ENCODE measurements at regions not wholly inside any gene's neighbourhood (a gene's known extent, or its start where the extent isn't known, plus 50 kb on each side); places are given as distances from the start of the nearest gene placed in this dataset.

DNA sequence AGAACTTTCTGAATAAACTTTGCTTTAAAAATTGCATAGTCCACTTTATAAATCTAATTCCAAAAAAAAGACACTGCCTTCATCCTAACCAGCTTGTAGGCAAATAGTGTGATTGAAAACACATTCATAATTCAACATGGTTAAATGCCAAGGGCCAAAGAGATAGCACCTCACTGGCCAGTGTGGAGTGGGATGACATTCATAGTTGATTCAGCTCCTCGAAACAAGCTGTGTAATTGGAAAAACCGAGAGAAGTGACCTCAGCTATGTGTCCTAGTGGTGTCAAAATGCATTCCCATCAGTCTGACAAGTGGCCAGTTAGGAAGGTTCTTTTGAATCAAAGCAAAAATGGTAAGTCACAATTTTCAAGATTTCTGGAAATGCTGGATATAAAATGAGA is 1068.5 kb upstream of the CELF4 start:
- DNase-seq: no peak

DNA sequence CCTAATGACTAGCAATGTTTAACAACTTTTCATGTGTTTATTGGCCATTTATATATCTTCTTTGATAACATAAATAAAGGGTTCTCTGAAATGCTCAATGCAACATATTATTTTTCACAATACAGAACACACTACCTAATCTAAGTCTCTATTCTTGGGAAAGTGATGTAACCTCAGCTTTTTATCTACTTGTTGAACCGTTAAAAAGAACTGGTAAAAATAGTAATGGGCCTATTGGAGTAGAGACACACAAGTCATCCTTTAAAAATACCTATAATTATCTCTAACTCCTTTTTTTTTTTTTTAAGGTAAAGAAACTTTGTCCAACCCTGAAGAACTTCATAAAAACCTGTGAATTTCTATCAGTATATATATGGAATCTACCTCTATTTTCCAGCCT is 1067.7 kb upstream of the CELF4 start:
- DNase-seq: no peak

DNA sequence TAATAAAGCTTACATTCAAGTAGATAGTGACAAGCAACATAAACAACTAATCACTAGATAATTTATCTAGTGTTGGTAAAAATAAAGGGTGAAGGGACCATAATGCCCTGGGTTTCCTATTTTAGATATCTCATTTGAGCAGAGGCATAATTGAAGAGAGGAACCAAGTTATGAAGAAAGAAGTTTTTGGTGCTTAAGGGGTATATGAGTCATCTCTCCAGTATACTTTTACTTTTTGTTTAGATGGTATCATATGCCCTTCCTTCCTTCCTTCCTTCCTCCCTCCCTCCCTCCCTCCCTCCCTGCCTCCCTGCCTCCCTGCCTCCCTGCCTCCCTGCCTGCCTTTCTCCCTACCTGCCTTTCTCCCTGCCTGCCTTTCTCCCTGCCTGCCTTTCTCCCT is 1053.5 kb upstream of the CELF4 start:
- DNase-seq: no peak

GRCh38 chr18:38616306-38616705 is 1050.7 kb upstream of the CELF4 start:
- DNase-seq: peak; percentile 1

DNA sequence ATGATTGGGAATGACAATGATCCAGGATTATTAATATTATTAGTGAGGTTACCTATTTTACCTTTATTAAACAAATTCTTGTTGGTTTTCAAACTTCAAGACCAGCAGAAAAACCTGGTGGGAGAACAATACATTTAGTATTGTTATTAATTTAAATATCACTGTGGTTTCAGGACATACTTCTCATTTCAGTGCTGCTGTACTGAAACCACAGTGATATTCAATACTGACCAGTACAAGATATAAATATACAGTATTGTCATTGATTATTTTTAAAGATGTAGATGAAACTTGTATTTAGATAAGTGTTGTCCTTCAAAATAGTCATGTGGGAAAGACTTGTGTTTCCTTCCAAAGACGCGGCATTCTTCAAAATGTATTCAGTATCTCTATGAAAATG is 1047.3 kb upstream of the CELF4 start:
- no peak for DNase-seq

- no peak for DNase-seq
These were observed 1045.7 kb upstream of the CELF4 start for GRCh38 chr18:38611036-38611964.

DNA sequence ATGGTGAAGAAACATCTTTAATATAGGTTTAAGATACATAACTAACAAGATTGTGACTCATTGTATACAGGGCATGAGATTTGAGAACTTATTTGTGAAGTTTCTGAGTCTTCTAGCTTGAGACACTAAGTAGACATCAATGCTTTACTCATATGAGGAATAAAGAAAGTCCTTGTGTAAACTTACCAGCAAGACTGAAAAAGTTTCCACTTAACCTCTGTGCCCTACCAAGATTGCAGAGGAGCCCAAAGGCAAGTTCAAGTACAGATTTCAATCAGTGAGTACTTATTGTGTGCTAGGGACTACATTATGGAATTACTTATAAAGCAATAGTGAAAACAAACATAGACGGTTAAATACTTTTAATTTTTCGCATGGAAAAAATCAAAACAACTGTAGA is 1041.2 kb upstream of the CELF4 start:
- no peak for DNase-seq

DNA sequence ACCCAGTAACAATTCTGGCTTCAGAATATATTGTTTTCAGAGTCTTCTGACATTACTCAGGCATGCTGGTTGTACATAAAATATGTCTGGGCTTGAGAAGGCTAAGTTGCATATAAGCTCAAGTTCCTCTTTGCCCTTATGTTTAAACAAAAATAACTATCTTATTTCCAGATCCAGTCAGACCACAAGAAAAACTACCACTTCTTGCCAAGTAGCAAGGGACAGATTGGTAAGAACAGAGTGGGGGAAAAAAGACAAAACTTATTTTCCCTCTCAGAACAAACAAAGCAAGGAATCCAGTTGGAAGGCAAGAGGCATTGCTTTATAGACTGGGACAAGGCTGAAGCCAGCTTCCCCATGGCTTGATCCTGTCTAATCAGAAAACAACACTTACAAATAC is 1036.7 kb upstream of the CELF4 start:
- DNase-seq: no peak

DNA sequence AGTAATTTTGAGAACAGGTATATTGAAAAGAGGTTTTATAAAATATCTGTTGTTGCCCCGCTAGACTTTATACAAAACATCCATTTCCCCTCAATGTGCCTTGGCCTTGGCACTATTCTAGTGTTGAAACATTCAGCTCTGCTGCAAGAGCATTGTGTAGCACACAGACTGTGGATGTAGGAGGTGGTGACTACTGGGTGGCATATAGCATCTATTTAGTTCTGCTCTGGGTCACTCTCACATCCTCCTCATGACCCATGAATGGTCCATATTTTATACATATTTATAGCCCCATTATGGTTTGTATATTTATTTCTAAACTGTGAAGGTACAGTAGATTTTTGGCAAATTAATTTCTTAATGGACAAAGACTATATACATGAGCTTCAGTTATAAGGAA is 1022.0 kb upstream of the CELF4 start:
- no peak for DNase-seq

DNA sequence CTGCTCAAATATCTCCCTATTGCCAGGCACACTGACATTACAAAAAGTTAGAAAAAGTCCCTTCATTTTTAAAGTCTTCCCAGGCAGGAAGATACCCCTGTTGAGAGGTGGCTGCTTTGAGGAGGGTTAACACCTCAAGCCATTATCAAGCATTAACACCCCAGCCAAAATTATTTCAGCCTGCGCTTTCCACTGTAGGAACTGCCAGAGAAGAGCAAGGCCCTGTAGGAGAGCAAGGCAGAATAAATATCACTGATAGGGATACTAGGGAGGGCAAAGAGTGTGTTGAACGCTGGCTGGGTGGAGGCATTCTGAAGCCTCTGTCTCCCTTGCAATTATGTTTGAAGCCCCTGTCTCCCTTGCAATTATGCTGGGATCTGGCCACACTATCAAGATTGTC is 1020.7 kb upstream of the CELF4 start:
- no peak for DNase-seq

DNA sequence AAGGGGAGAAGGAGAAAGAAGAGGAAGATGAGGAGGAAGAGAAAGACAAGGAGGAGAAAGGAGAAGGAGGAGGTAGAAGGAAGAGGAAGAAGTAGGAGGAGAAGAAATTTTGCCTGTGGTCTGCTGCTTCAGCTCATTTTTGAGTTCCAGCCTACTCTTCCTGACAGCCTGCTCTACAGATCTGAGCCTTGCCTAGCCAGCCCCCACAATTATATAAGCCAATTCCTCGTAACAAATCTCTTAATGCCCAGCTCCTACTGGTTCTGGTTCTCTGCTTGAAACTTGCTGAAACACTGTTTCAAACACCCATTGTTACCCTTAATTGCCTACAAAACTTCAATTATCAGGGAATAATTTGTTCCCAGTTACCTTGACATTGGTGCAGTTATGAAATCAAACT is 1014.2 kb upstream of the CELF4 start:
- no peak for DNase-seq

DNA sequence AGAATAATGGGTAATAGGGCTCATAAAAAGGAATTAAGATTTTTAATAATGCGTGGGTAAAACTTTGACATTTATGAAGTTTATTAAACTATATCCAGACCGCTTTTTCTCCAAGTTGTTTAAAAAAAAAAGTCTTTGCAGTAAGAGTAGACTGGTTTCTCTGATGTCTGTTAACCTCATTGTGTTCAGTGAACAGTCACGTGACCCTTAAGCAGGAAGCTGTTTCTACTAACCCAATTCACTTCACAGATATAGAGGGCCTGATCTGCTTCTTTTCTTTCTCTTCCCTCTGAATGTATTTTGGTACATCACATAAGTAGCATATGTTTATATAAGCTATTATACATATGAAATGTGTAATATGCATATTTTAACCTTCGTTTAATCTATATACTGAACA is 1011.3 kb upstream of the CELF4 start:
- no peak for DNase-seq

DNA sequence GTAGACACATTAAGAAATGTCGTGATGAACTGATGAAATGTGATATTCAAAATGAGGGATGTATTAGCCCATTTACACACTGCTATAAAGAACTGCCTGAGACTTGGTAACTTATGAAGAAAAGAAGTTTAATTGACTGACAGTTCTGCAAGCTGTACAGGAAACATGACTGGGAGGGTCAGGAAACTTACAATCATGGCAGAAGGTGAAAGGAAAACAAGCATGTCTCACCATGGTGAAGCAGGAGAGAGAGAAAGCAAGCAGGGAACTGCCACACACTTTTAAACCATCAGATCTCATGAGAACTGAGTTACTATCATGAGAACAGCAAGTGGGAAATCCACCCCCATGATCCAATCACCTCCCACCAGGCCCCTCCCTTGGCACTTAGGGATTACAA is 1010.8 kb upstream of the CELF4 start:
- no peak for DNase-seq

DNA sequence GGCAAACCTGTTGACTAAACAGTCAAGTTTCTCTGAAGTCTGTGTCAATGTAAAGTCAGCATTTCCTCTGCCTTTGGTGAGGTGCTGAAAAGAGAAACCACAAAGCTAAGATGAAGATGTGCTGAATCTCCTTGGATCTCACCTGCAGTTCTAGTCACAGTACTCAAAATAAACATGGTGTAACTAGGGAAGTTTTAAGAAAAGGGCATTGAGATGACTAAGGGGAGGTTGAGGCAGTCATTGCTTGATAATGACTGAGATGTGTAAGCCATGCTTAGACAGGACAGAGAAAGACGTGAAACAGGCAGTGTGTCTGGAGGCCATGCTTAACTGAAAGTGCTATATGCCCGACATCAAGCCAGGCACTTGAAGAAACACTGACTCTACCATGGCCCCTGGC is 1010.0 kb upstream of the CELF4 start:
- no peak for DNase-seq

DNA sequence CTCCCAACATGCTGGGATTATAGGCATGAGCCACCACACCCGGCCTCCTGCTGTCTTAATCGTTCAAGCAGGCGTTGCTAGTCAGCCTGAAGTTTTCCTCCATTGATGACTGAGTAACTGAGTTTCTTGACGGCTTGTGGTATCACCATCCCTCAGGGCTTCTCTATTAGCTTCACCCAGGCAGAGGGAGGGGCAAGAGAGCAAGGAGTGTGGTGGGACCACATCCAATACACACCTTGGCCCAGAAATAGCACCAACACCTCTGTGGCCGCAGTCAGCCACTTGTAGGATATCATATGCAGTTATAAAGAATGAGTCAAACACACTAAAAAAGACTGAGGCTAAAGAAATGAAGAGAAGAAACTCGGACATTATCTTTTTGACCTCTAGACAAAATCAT is 1009.4 kb upstream of the CELF4 start:
- DNase-seq: no peak

DNA sequence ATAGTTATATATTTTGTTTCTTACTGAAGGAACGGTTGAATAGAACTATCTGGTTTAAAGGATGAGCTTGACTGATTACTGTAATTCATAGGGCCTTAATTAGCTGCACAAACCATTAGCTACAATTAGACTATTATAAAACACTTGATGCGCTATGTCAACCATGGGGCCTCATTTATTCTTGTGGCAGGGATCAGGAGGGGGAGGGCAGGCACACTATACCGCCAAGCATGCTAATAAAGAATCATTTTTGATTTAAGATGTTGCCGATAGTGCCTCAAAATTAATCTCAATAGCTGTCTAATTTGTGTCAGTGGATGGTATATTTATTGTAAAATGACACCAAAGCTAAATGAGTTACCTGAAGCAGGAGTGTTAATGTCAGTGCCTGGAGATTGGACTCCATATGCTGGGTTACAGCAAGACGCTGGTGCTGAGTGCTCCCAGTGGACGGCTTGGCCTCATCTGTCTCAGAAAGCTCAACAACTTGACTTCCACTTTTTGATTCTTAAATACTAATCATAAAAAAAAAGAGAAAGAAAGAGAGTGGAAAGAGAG is 1007.0 kb upstream of the CELF4 start:
- DNase-seq: no peak

GRCh38 chr18:38571651-38572050 is 1006.1 kb upstream of the CELF4 start:
- DNase-seq: no peak

GRCh38 chr18:38565513-38565912 is 999.9 kb upstream of the CELF4 start:
- no peak for DNase-seq

DNA sequence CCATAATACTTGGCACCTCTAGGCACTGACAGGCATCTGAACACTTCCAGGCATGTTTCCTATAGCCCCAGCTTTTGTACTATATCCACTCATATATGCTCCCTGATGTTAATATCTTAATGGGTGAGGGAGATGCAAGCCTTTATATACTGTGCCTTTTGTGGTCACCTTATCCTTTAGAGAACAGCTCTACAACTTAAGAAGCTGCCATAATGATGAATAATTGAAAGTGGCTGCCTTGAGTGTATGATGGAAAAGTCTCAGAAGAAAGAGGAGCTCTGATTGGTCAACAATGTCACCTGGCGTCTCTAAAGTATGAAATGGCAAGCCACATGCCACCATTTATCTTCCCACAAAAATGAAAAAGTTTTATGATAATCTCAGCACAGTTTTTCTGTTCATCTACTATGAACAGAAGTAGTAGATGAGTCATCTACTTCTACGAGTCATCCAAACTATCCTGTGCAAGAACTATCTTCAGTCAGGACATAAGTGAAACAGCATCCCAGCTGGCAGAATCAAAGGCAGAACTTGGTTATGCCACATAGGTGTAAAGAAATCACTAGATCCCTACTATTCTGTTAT is 997.9 kb upstream of the CELF4 start:
- no peak for DNase-seq

DNA sequence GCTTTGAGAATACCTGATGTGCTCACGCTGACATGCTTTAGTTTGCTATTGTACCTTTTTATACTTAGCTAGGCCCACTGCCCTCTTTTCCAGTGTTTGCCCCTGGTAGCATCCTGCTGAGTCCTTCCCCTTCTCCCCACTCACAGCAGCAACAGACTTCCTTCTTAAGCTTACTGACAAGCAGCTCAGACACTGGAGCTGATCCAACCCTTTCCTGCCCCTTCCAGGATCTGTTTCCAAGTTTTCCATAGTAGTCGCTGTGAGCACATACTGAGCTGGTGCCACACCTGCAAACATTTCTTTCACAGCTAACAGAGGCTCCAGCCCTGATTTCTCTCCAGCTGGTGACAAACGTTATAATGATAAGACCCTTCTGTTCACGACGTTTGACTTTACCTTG is 991.4 kb upstream of the CELF4 start:
- DNase-seq: no peak

DNA sequence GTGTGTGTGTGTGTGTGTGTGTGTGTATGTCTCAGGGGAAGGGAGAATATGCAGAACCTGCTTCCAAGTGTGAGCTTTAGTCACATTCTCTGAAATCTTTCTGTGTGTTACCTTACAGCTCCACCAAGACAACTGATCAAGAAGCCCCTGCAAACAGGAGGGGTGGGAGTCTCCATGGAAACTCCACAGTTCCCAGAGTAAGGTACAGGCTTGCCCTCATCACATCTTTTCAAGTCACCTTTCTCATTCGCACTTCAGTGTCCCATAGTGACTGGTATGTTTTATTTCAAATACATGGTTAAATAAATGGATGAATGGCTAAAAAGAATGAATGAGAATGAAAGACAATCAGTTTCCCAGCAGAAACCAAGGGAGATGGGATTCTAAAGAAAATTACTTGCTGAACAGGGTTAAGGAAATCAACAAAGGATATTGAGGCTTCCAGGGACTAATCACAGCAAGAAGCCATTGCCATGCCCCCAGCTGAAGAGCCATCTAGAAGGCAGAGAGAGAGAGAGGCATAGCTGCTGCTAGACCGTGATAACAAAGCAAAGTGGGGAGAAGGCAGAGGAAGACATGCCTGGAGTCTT is 987.2 kb upstream of the CELF4 start:
- no peak for DNase-seq

GRCh38 chr18:38551881-38552280 is 986.3 kb upstream of the CELF4 start:
- DNase-seq: no peak

GRCh38 chr18:38545071-38545470 is 979.5 kb upstream of the CELF4 start:
- DNase-seq: no peak

DNA sequence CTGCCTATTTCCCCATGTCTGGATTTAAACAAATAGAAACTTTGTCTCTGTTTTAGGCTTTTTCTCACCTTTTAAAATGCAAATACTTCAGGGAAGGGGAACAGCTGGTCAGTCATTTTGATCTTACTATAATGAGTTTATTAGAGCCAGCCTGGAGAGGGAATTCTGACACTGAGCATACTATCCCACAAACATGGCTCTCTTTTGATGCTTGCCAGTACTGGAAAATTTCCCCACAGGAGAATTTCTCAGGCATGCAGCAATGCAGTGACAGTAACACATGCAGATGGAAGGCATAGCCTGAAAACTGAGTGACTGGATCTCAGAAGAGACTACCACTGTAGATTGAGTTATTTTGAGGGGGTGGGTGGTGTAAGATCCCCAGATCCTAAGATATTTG is 974.3 kb upstream of the CELF4 start:
- DNase-seq: no peak
